ENCODE measurements at regions not wholly inside any gene's neighbourhood (a gene's known extent, or its start where the extent isn't known, plus 50 kb on each side); places are given as distances from the start of the nearest gene placed in this dataset.
"Not testable (repeated sequence)": the region's sequence is repeated elsewhere in the genome, so short reads cannot be mapped to it uniquely, and the experiment has no call there.

DNA sequence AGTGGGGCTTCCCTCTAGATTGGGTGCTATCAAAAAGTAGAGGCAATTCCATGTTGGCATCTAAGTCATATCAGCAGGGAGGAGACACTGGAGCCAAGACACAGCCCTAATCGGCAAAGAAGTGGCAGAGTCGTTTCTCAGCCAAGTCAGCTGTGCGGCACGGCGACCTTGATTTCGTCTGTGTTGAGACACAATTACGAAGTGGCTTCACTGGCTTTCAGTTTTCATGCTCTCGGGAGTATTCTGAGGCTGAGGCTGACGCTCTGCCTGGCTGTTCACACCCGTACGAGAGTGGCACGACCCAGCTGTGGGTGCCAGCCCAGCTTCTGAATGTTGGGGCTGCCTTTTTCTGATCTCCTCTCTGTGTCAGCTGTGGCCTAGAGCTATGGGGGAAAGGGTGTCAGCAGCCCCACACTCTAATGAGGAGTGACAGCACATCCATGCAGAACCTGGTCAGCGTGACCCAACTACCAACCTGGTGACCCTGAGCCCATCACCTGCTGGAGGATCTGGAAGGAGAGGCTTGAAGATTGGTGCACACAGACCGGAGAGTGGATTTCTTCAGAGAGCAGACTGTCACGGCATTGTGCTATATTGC lies 105.7 kb upstream of the TMEM45B start:
- no peaks in the 10 kb centered on the region for H3K36me3 ChIP-seq (ENCODE audit: insufficient read depth, low read length)
- no peak overlapping the region for H3K27ac ChIP-seq (ENCODE audit: low read depth, low read length)
- H3K9me3 ChIP-seq (ENCODE audit: low read length) = no peaks in the 10 kb centered on the region
- H3K27me3 ChIP-seq (ENCODE audit: insufficient read depth, low read length, poor library complexity, severe bottlenecking) = no peaks in the 10 kb centered on the region
- H3K36me3 Mint-ChIP-seq = no peaks in the 10 kb centered on the region
- H3K4me1 Mint-ChIP-seq = no peaks in the 10 kb centered on the region
- H3K4me3 ChIP-seq (ENCODE audit: low read length) = no peak overlapping the region
- H3K4me1 ChIP-seq (ENCODE audit: insufficient read depth, low read length) = no peaks in the 10 kb centered on the region
- DNase-seq = no peak
- POLR2A ChIA-PET = no interaction called here
- H3K27me3 Mint-ChIP-seq = peaks cover 5 to 17% of the 10 kb centered on the region in 2 donors
- no peak overlapping the region for H3K4me3 Mint-ChIP-seq
- H3K9me3 Mint-ChIP-seq = peaks cover 0 to 2% (median 0%) of the 10 kb centered on the region in 5 donors
- CTCF ChIA-PET = no interaction called here
- no peak overlapping the region for H3K27ac Mint-ChIP-seq

DNA sequence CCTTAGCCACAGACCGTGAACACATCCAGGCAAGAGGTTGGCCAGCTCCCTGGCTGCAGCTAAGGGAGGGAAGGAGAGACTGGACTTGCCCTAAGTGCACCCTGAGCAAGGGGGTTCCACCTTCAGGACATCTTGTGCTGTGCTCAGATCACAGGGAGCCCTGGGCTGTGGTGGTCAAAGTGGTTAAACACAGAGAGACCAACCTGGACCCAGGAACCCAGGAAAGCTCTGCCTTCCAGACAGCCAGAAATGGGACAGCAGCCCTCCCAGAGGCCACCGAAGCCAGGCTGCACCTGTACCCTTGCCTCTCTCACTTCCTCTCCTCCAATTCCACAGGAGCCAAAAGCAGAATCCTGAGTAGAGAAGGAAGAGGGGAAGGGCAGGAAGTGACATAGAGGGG lies 105.2 kb upstream of the TMEM45B start:
- H3K4me1 ChIP-seq (ENCODE audit: insufficient read depth, low read length) = no peaks in the 10 kb centered on the region
- Mint-ChIP-seq H3K27me3 (peaks cover 5 to 21% of the 10 kb centered on the region in 2 donors), H3K9me3 (peaks cover 0 to 2% (median 0%) of the 10 kb centered on the region in 5 donors), H3K36me3 (no peaks in the 10 kb centered on the region), H3K4me1 (no peaks in the 10 kb centered on the region), H3K27ac (no peak overlapping the region), H3K4me3 (no peak overlapping the region)
- DNase-seq = no peak
- ChIA-PET CTCF (no interaction called here), POLR2A (no interaction called here)
- H3K27me3 ChIP-seq (ENCODE audit: insufficient read depth, low read length, poor library complexity, severe bottlenecking) = no peaks in the 10 kb centered on the region
- no peaks in the 10 kb centered on the region for H3K36me3 ChIP-seq (ENCODE audit: insufficient read depth, low read length)
- no peaks in the 10 kb centered on the region for H3K9me3 ChIP-seq (ENCODE audit: low read length)
- no peak overlapping the region for H3K4me3 ChIP-seq (ENCODE audit: low read length)
- H3K27ac ChIP-seq (ENCODE audit: low read depth, low read length) = no peak overlapping the region

DNA sequence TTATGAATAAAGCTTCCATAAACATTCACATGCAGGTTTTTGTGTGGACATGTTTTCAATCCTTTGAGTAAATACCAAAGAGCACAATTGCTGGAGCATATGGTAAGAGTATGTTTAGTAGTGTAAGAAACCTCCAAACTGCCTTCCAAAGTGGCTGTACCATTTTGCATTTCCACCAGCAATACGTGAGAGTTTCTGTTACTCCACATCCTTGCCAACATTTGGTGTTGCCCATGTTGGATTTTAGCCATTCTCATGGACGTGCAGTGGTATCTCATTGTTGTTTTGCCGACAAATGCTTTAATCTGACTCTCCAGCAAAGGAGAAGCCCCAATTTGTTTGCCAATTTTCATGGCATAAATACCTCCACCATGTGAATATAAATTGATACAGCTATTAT lies 103.9 kb upstream of the TMEM45B start:
- no peaks in the 10 kb centered on the region for H3K9me3 ChIP-seq (ENCODE audit: low read length)
- no peaks in the 10 kb centered on the region for H3K36me3 Mint-ChIP-seq
- no peaks in the 10 kb centered on the region for H3K4me1 ChIP-seq (ENCODE audit: insufficient read depth, low read length)
- no peak overlapping the region for H3K27ac ChIP-seq (ENCODE audit: low read depth, low read length)
- no peaks in the 10 kb centered on the region for H3K36me3 ChIP-seq (ENCODE audit: insufficient read depth, low read length)
- H3K27me3 ChIP-seq (ENCODE audit: insufficient read depth, low read length, poor library complexity, severe bottlenecking) = no peaks in the 10 kb centered on the region
- no peak overlapping the region for H3K27ac Mint-ChIP-seq
- POLR2A ChIA-PET = no interaction called here
- H3K27me3 Mint-ChIP-seq = peaks cover 6 to 18% of the 10 kb centered on the region in 2 donors
- CTCF ChIA-PET = no interaction called here
- no peak for DNase-seq
- peaks cover 0 to 2% (median 0%) of the 10 kb centered on the region in 5 donors for H3K9me3 Mint-ChIP-seq
- no peak overlapping the region for H3K4me3 ChIP-seq (ENCODE audit: low read length)
- H3K4me3 Mint-ChIP-seq = no peak overlapping the region
- no peaks in the 10 kb centered on the region for H3K4me1 Mint-ChIP-seq

DNA sequence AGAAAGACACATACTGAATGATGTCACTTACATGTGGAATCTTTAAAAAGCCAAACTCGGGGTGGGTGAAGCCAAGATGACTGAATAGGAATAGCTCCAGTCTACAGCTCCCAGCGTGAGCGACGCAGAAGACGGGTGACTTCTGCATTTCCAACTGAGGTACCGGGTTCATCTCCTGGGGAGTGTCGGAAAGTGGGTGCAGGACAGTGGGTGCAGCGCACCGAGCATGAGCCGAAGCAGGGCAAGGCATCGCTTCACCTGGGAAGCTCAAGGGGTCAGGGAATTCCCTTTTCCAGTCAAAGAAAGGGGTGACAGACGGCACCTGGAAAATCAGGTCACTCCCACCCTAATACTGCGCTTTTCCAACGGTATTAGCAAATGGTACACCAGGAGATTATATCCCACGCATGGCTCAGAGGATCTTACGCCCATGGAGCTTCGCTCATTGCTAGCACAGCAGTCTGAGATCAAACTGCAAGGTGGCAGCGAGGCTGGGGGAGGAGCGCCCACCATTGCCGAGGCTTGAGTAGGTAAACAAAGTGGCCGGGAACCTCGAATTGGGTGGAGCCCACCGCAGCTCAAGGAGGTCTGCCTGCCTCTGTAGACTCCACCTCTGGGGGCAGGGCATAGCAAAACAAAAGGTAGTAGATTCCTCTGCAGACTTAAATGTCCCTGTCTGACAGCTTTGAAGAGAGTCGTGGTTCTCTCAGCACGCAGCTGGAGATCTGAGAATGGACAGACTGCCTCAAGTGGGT lies 103.0 kb upstream of the TMEM45B start:
- not testable (repeated sequence) for H3K36me3 ChIP-seq (ENCODE audit: insufficient read depth, low read length)

DNA sequence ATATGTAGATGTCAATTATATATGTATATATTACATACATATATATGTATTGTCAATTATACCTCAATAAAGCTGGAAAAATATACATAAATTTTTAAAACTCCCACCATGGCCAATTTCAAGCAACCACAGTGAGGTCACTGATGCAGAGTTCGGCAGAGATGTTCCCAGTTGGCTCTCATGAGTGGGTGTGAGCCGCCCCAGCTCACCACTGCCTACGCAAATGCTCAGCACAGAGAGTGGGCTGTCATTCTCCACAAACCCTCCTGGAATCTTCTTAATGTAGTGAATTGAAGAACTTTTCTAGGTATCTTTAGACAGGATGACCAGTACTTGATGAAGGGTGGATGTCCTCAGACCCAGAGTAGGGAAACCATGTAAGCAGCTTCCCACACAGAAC lies 96.6 kb upstream of the TMEM45B start:
- H3K27me3 Mint-ChIP-seq = peaks cover 4 to 7% of the 10 kb centered on the region in 2 donors
- no peak overlapping the region for H3K27ac Mint-ChIP-seq
- H3K36me3 Mint-ChIP-seq = no peaks in the 10 kb centered on the region
- ChIA-PET CTCF (interaction anchor here (1.7 kb wide), 1 partner anchor 24 kb away, joined by 4 read pairs; no protein-coding TSS in a partner anchor), POLR2A (no interaction called here)
- H3K4me1 ChIP-seq (ENCODE audit: insufficient read depth, low read length) = peaks cover 6% of the 10 kb centered on the region
- no peaks in the 10 kb centered on the region for H3K9me3 Mint-ChIP-seq
- no peak overlapping the region for H3K27ac ChIP-seq (ENCODE audit: low read depth, low read length)
- H3K9me3 ChIP-seq (ENCODE audit: low read length) = no peaks in the 10 kb centered on the region
- H3K27me3 ChIP-seq (ENCODE audit: insufficient read depth, low read length, poor library complexity, severe bottlenecking) = no peaks in the 10 kb centered on the region
- H3K36me3 ChIP-seq (ENCODE audit: insufficient read depth, low read length) = no peaks in the 10 kb centered on the region
- no peak overlapping the region for H3K4me3 ChIP-seq (ENCODE audit: low read length)
- H3K4me3 Mint-ChIP-seq = no peak overlapping the region
- no peak for DNase-seq
- peaks cover 6% of the 10 kb centered on the region in 3 donors for H3K4me1 Mint-ChIP-seq

More for the DNA sequence above, 103.0 kb upstream of the TMEM45B start:
- H3K27ac ChIP-seq (ENCODE audit: low read depth, low read length); DNase-seq; CTCF ChIA-PET; H3K27ac Mint-ChIP-seq; H3K4me1 Mint-ChIP-seq; H3K36me3 Mint-ChIP-seq; H3K4me3 Mint-ChIP-seq; POLR2A ChIA-PET; H3K27me3 ChIP-seq (ENCODE audit: insufficient read depth, low read length, poor library complexity, severe bottlenecking); H3K9me3 ChIP-seq (ENCODE audit: low read length); H3K4me3 ChIP-seq (ENCODE audit: low read length); H3K4me1 ChIP-seq (ENCODE audit: insufficient read depth, low read length); H3K9me3 Mint-ChIP-seq: not testable (repeated sequence)
- peaks cover 6 to 18% of the 10 kb centered on the region in 2 donors for H3K27me3 Mint-ChIP-seq

DNA sequence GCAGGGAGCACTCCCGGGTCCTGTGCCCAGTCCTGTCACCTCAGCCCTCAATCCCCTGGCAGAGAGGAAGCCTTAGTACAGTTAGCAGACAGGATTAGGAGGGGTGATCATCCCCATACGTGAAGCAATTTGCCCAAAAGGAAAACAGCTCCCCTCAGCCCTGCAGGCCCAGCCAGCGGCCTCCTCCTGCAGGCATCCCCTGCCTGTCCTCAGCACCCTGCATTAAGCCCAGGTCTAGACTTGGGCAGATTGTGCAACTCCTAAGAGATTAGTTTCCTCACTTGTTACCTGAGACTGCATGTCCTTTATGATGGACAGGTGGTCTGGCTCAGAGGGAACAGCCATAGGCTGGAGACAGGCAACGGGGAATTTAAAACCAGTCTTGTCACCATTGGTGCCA lies 95.5 kb upstream of the TMEM45B start:
- peaks cover 6% of the 10 kb centered on the region in 3 donors for H3K4me1 Mint-ChIP-seq

DNA sequence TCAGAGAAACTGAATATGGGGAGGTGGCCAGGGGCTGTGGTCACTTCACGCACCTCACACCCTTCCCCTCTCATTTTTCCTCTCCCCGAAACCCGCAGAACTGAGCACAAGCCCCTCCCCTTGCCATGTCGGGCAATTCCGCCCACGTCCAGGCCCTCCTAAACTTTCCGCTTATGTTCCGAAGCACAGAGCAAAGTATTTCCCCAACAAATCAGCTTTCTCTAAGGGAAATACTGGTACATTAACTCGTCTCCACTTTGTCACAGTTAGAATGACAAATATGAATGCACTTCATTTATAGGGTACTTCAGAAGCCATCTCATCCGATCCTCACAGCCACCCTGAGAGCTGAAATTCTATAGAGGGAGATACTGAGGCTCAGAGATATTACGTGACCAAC lies 94.7 kb upstream of the TMEM45B start:
- Mint-ChIP-seq H3K27me3 (peaks cover 0 to 5% of the 10 kb centered on the region in 2 donors), H3K9me3 (no peaks in the 10 kb centered on the region), H3K4me3 (no peak overlapping the region), H3K27ac (peak overlapping the region in 1 of 8 donors; percentile 0), H3K4me1 (peaks cover 6% of the 10 kb centered on the region in 3 donors), H3K36me3 (no peaks in the 10 kb centered on the region)
- Histone ChIP-seq H3K27ac (ENCODE audit: low read depth, low read length) (no peak overlapping the region), H3K4me3 (ENCODE audit: low read length) (no peak overlapping the region), H3K9me3 (ENCODE audit: low read length) (no peaks in the 10 kb centered on the region), H3K4me1 (ENCODE audit: insufficient read depth, low read length) (peaks cover 6% of the 10 kb centered on the region), H3K27me3 (ENCODE audit: insufficient read depth, low read length, poor library complexity, severe bottlenecking) (no peaks in the 10 kb centered on the region), H3K36me3 (ENCODE audit: insufficient read depth, low read length) (no peaks in the 10 kb centered on the region)
- POLR2A ChIA-PET = no interaction called here
- CTCF ChIA-PET = no interaction called here
- no peak for DNase-seq

More for the DNA sequence above, 95.5 kb upstream of the TMEM45B start:
- no peak overlapping the region for H3K4me3 ChIP-seq (ENCODE audit: low read length)
- Mint-ChIP-seq H3K4me3 (no peak overlapping the region), H3K27me3 (peaks cover 3 to 7% of the 10 kb centered on the region in 2 donors), H3K27ac (no peak overlapping the region), H3K36me3 (no peaks in the 10 kb centered on the region), H3K9me3 (no peaks in the 10 kb centered on the region)
- DNase-seq = no peak
- ChIA-PET POLR2A (no interaction called here), CTCF (no interaction called here)
- H3K27me3 ChIP-seq (ENCODE audit: insufficient read depth, low read length, poor library complexity, severe bottlenecking) = no peaks in the 10 kb centered on the region
- peaks cover 6% of the 10 kb centered on the region for H3K4me1 ChIP-seq (ENCODE audit: insufficient read depth, low read length)
- no peaks in the 10 kb centered on the region for H3K36me3 ChIP-seq (ENCODE audit: insufficient read depth, low read length)
- no peak overlapping the region for H3K27ac ChIP-seq (ENCODE audit: low read depth, low read length)
- no peaks in the 10 kb centered on the region for H3K9me3 ChIP-seq (ENCODE audit: low read length)

DNA sequence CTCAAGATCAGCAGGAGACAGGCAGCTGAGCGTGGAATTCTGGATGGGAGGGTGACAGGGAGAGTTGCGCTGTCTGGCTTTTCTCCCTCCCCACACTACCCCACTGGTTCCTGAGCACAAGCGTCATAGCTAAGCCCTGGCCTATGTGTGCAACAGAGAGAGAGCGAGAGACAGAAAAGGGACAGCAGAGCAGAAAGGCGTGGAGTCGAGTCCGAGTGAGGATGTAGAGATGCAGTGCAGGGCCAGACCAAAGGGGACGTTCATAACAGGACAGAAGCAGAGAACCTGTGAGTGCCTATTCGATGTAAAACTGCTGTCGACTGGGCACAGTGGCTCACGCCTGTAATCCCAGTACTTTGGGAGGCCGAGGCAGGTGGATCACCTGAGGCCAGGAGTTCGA lies 94.0 kb upstream of the TMEM45B start:
- no peak for DNase-seq
- Histone ChIP-seq H3K27ac (ENCODE audit: low read depth, low read length) (no peak overlapping the region), H3K4me3 (ENCODE audit: low read length) (no peak overlapping the region), H3K4me1 (ENCODE audit: insufficient read depth, low read length) (peaks cover 6% of the 10 kb centered on the region), H3K36me3 (ENCODE audit: insufficient read depth, low read length) (no peaks in the 10 kb centered on the region), H3K27me3 (ENCODE audit: insufficient read depth, low read length, poor library complexity, severe bottlenecking) (no peaks in the 10 kb centered on the region), H3K9me3 (ENCODE audit: low read length) (no peaks in the 10 kb centered on the region)
- Mint-ChIP-seq H3K27ac (no peak overlapping the region), H3K4me3 (no peak overlapping the region), H3K36me3 (peaks cover 0 to 2% (median 0%) of the 10 kb centered on the region in 3 donors), H3K4me1 (peaks cover 6% of the 10 kb centered on the region in 3 donors), H3K27me3 (peaks cover 0 to 5% of the 10 kb centered on the region in 2 donors), H3K9me3 (no peaks in the 10 kb centered on the region)
- POLR2A ChIA-PET = no interaction called here
- CTCF ChIA-PET = no interaction called here

Data from CD8-positive, alpha-beta memory T cell (primary cell).